Activated CD8-positive, alpha-beta memory T cell treated with anti-CD3 and anti-CD28 coated beads for 1 hour (primary cell): ENCODE measurements at regions not wholly inside any gene's neighbourhood (a gene's known extent, or its start where the extent isn't known, plus 50 kb on each side); places are given as distances from the start of the nearest gene placed in this dataset.
"Not testable (repeated sequence)": the region's sequence is repeated elsewhere in the genome, so short reads cannot be mapped to it uniquely, and the experiment has no call there.

ENCODE experiments used
- DNase-seq, 2 donors: peaks; one replicate each; pipeline ENCODE4 v3.0.0-alpha.2; 2020; ENCODE audit warnings: low read depth in 1 of 2; ENCODE audit errors: extremely low read depth in 1 of 2

DNA sequence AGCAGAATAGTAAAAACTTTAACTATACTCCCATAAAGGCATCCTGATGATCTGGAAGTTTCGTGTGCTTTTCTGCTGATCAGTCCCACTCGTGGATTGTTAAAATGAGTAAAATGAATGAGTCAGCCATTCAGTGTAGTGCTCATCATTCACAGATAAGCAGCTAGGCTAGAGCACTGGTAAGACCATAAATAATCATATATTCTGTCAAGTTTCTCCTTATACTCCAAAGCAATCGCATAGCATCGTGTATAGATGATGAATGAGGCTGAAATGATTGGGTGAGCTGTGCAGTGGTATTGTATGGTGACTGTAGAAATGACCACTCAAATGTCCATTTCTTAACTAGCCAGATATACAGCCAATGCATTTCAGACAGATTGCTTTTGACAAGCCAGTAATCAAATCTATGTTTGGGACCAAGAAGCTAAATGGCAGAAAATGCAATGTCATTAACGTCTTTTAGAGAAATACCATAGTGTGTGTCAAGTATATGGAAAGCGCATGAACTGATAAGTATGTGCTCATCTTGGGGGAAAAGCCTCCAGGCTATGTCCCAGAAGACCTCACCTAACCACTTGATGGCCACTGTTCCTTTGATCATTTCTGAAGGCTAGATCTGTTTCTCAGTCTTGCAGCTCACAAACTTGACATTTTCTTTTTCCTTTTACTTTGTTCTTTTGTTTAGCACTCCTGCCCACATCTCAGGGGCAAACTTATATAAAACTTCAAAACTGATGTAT, 227.2 kb upstream of the FAM3C start:
- no peak for DNase-seq

DNA sequence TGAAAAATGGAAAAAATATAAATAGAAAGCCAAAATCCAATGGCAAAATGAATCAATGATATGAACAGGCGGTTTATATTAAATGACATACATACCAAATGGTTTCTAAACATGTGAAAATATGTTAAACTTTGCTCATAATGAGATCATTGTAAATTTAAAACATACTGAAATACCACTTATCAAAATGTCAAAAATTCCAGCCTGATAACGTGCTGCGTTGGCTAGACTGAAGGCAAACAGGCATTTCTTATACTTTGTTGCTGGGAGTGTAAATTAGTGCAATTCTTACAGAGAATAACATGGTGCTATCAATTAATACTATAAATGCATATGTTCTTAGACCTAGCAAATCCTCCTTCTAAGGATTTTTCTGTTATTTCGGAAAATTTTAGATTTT, 225.8 kb upstream of the FAM3C start:
- no peak for DNase-seq

DNA sequence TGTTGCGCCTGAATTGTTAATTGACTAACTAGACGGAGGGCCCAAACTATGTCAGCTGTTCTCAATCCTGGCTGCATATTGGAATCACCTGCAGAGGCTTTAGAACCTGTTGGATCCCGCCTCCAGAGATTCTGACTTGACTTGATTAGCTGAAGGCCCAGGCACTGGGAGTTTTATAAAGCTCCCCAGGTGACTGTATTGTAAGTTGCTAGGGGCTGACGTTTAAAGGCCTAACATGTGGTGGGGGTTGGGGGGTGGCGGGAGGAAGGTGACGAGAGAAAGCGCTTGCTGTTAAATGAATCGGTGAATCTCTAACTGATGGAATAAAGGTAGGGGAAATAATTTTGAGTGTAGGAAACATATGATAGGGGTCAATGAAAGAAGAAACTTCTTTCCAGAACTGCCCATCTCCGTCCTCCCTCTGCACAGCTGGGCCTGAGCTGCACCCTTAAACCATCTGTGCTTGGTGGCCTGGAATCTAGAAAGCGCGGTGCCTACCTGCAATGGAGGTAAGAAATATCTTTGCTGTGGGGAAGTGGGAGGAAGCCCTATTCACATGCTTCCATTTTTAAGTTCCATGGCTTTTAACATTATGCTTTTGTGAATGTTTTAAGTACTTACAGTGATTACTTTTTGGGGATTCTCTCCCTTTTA, 225.0 kb upstream of the FAM3C start:
- no peak for DNase-seq

DNA sequence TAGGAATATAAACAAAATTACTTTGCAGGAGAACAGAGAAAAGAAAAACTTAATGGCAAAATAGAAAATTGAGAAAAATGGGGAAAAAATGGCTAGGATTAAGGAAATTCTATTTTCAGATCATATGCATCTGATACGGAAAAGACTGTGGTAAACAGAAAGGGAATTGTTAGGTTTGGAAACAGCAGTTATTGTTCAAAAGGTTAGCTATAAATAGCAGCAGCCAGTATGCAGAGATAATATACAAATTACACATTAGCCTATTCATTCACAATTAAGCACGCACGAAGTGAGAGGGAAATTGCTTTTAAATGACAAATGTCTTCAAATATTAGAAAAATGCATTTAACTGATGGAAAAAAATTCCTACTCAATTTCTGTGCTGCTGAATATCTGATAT, 224.1 kb upstream of the FAM3C start:
- no peak for DNase-seq

- no peak for DNase-seq
Measured at GRCh38 chr7:121618182-121618581, 222.1 kb upstream of the FAM3C start.

DNA sequence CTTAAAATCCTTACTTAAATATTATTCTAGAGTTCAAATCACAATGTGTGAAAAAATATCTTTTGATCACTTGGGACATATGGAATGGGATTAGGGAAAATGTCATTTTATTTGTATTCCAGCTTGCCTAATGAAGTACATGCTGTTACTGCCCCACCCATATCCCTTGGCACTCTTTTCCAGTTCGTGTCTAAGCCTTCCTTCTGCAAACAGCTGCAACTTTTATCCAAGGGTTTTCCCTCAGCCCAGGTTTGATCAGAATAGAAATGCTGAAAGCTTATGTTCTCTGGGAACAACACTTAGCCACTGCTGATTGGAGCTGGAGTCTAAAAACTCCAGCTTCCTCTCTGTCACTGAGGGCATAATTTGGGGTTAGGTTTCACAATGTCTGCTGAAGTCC, 214.1 kb upstream of the FAM3C start:
- DNase-seq = no peak

DNA sequence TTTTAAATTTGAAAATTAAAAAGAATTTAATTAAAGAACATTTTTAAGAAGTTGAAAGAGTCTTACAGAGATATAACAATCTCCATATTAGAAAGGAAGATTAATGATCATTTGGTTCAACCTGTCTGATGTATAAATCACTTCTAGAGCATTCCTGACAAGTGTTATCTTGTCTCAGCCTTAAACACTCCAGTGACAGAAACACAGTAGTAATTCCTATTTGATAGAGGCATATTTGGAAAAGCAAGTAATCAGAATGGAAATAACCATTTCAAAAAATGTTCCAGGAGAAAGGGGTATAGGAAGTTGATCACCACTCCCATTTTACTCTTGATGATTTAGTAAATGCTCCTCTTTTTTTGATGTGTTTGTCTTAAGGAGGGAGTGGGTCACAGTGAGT, 213.1 kb upstream of the FAM3C start:
- DNase-seq = no peak

DNA sequence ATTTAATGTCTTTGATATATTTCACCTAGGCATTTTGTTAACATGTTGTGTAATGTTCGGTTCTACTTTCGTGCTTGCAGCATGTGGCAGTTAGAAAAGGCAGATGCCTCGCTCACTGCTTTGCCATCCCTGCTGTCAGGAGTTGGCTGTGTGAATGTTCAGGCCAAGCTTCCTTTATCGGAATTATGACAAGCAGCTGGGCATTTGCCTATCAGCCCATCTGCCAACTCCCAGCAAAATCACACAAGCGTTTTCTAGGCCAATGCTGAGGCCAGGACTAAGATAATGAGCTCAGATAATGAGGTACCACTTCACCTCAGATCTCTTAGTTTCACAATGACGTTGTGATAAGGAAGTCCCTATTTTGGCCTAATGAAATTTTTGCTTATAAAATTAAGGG, 212.7 kb upstream of the FAM3C start:
- no peak for DNase-seq

GRCh38 chr7:121608183-121608582, 212.1 kb upstream of the FAM3C start:
- DNase-seq = not testable (repeated sequence)

GRCh38 chr7:121605317-121605680, 209.2 kb upstream of the FAM3C start:
- no peak for DNase-seq

DNA sequence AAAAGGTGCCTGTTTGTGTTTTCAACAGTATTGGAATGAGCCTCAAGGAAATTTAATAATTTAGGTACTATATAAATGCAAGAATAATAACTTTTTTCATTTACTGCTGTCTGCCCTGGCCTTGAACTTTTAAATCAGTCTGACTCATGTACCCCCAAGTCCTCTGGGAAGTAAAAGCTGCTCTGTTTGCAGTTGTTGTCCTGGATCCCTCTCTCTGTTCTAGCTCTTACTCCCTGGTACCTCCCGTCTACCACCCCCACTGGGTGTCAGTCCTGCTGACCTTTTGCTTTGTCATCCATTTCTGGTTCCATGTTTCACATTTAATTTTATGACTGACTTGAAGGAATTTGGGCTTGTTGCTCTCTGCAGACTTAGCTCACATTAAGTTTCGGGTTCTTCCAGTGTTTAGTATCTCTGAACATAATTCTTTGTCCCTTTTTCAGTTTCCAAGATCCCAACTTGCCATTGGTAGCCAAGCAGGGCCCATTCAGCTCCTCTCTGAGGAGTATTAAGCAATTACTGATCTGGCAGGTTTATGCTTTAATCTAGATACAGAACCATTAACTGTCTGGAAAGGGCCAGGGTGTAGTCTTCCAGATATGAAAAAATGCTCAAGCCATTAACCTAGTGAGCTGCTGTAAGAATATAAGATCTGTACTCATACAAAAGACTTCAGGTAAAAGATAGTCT, 208.7 kb upstream of the FAM3C start:
- no peak for DNase-seq

- DNase-seq = no peak
Measured at GRCh38 chr7:121603886-121604285, 207.8 kb upstream of the FAM3C start.

DNA sequence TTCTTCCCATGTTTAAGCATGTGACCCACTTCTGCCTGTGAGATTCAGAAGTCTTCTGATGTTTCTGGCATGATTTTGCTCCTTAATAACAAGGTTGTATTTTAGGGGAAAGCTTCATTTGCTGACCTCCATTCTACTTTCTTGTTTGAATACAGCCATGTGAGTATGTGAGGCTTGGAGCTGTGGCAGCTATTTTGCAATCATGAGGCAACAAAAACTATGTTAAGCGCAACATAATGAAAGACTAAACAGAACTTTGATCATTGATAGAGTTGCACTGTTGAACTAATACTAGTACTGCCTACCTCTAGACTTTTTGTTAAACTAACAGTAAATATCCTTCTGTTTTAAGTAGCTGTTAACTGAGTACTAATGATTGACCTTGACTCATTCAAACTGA, 203.8 kb upstream of the FAM3C start:
- no peak for DNase-seq

DNA sequence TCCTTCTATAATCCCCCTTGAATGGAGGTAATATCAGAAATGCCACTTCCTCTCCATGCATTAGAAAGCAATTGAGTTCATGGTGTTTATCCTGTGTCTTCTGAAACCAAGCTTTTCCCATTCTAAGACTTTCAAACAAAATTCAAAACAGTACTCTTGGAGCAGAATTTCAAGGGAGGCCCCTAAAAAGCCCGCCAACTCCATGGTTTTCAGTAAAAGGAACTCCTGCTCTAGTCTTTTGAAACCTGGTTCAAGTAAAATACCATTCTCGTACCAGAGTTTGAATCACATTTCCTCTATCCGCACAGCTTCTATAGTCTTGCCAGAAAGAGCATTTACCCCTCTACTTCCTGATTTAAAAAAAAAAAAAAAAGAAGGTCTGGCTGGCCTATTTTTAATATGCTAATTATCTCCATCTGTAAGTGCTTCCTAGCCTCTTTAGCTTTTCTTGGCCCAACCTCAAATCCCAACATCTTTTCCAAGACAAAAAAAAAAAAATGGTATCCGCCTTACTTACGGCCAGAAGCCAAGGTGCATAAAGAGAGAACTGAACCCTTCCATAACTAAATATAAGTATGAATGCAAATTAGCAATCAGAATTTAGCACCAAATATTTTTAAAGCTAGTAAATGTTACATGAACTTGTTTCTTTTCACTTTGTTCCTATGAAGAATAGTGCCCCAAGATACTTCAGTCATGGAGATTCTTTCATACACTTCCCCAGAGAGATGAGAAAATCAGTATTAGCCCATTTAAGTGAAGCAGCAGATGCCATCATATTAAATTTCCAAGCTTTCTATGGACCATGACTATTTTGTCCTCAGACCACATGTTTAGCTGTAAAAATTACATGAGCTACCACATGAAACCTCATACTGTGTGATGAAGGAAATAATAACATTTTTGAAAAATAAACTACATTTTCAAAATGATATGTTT, 199.9 kb upstream of the FAM3C start:
- no peak for DNase-seq

GRCh38 chr7:121591926-121592325, 195.8 kb upstream of the FAM3C start:
- DNase-seq = no peak

GRCh38 chr7:121587435-121587834, 191.3 kb upstream of the FAM3C start:
- DNase-seq = no peak

DNA sequence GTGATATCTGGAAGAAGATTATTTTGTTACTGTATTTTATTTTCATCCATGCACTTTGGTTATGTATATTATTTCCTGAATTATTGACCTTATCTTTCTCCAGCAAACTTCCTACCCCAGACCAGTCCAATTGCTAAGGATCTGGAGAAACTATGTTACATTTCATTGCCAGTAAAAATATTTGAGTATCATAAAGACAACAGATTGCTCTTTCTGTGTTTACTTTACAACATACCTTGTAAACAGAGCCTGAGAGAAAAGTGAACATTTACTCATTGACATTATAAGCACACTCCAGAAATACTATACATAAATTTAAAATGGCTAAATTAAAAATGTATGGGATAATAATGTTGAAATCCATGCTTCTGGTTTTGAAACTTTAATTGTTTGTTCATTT, 186.2 kb upstream of the FAM3C start:
- no peak for DNase-seq

DNA sequence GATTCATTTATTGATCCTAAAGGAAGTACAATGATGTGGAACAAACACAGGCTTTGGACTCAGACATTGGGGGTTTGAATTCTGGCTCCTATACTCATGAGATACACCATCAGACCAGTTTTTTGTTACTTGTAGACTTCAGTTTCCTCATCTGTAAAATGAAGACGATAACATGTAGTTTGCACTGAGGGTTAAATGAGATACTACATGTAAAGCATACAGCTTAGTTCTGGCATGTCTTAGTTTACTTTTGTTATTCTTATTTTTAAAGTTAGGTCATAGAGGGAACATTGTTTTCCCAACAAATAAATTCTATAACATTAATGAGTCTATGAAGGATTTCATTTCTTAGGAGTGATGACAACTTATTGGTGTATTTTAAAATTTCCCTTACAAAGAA, 183.5 kb upstream of the FAM3C start:
- no peak for DNase-seq

- no peak for DNase-seq
Measured at GRCh38 chr7:121578669-121579068, 182.6 kb upstream of the FAM3C start.

- DNase-seq = no peak
Measured at GRCh38 chr7:121576148-121576917, 180.2 kb upstream of the FAM3C start.
